Nephron progenitor cell (in vitro differentiated cells): ENCODE measurements at regions not wholly inside any gene's neighbourhood (a gene's known extent, or its start where the extent isn't known, plus 50 kb on each side); places are given as distances from the start of the nearest gene placed in this dataset.

Source experiments
- DNase-seq: peaks from one replicate; pipeline ENCODE4 v3.0.0; 2021
- H3K27ac Mint-ChIP-seq: 2 replicates; pipeline ENCODE4 v1.8.0; 2021; ENCODE audit warnings: mild to moderate bottlenecking, moderate library complexity, mixed read lengths
- H3K27me3 Mint-ChIP-seq: 2 replicates; pipeline ENCODE4 v1.8.0; 2021; ENCODE audit warnings: mild to moderate bottlenecking, low read depth, mixed read lengths; ENCODE audit not compliant: poor library complexity
- H3K36me3 Mint-ChIP-seq: 2 replicates; pipeline ENCODE4 v1.8.0; 2021; ENCODE audit warnings: low read depth, mixed read lengths
- H3K4me1 Mint-ChIP-seq: 2 replicates; pipeline ENCODE4 v1.8.0; 2021; ENCODE audit warnings: mixed read lengths
- H3K4me3 Mint-ChIP-seq: 2 replicates; pipeline ENCODE4 v1.8.0; 2021; ENCODE audit warnings: mild to moderate bottlenecking, moderate library complexity, mixed read lengths
- H3K9me3 Mint-ChIP-seq: 2 replicates; pipeline ENCODE4 v1.8.0; 2021; ENCODE audit warnings: mild to moderate bottlenecking, moderate library complexity, mixed read lengths
- TF ChIP-seq, protein P1 (sequence below): fragments of 200-600 bp; sonication (generic); IDR thresholded peaks from 2 replicates; pipeline ENCODE4 v1.5.0; 2021; ENCODE audit warnings: antibody characterized with exemption

DNA sequence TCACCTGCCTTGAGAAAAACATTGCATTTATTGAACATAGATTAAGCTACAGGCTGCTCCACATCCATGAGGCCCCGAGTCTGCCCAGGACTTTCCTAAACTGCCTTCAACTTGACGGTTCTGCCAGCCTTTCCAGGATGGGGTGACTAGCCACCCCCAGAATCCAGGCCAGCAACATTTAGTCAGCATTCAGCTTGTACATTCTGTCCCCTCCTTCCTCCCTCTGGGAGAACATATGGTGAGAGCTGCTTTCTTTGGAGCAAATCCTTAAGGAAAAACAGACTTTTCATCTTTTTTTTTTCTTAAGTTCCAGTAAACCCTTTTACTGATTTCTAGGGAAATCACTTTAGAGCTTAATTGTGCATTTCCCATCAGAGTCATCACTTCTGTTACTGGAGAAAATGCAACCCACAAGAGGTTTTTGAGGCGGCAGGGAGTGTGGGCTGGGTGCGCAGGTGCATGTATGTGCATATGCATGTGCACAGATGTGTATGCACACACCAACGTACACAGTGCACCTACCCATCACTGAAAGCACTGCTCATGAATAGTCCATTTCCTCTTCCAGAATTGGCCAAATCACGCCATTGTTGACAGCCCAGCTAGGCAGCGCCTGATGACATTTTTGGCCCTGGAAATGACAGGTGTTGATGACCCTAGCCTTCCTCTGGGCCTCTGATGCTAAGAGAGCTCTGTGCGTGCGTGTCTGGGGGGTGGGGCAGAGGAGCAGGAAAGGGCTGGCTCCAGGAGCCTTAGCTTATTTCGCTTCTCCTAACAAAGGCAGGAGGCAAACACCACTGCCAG, 145.6 kb downstream of the HSD17B3 start:
- peaks cover 11% of the 10 kb centered on the region for H3K27me3 Mint-ChIP-seq
- TF ChIP-seq, protein P1, sequence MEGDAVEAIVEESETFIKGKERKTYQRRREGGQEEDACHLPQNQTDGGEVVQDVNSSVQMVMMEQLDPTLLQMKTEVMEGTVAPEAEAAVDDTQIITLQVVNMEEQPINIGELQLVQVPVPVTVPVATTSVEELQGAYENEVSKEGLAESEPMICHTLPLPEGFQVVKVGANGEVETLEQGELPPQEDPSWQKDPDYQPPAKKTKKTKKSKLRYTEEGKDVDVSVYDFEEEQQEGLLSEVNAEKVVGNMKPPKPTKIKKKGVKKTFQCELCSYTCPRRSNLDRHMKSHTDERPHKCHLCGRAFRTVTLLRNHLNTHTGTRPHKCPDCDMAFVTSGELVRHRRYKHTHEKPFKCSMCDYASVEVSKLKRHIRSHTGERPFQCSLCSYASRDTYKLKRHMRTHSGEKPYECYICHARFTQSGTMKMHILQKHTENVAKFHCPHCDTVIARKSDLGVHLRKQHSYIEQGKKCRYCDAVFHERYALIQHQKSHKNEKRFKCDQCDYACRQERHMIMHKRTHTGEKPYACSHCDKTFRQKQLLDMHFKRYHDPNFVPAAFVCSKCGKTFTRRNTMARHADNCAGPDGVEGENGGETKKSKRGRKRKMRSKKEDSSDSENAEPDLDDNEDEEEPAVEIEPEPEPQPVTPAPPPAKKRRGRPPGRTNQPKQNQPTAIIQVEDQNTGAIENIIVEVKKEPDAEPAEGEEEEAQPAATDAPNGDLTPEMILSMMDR: no peak
- H3K36me3 Mint-ChIP-seq: no peaks in the 10 kb centered on the region
- peaks cover 22% of the 10 kb centered on the region for H3K4me1 Mint-ChIP-seq
- H3K27ac Mint-ChIP-seq: peak overlapping the region; percentile 76
- DNase-seq: no peak
- H3K4me3 Mint-ChIP-seq: no peak overlapping the region
- H3K9me3 Mint-ChIP-seq: peaks cover 4% of the 10 kb centered on the region

DNA sequence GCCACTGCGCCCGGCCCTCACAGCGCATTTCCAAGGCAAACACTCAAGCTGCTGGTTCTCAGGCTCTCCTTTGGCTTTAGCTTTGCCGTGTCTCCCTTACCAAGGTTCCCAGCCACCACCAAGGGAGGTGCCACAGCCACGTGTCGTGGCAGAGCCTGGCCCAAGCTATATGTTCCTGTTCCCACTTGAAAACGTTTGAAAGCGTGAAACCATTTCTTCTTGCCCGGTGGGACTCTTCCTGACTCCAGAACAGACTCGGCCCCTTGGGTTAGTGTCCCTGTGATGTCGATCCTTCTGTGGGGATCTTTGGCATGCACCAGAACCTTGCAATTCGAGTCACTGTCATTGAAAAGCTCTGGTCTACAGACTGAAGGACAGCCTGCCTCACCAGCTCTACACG, 147.9 kb downstream of the HSD17B3 start:
- no peak for DNase-seq
- peaks cover 33% of the 10 kb centered on the region for H3K4me1 Mint-ChIP-seq
- H3K27me3 Mint-ChIP-seq: peaks cover 8% of the 10 kb centered on the region
- no peak overlapping the region for H3K27ac Mint-ChIP-seq
- H3K9me3 Mint-ChIP-seq: no peaks in the 10 kb centered on the region
- no peak overlapping the region for H3K4me3 Mint-ChIP-seq
- TF ChIP-seq, protein P1: no peak
- H3K36me3 Mint-ChIP-seq: no peaks in the 10 kb centered on the region

DNA sequence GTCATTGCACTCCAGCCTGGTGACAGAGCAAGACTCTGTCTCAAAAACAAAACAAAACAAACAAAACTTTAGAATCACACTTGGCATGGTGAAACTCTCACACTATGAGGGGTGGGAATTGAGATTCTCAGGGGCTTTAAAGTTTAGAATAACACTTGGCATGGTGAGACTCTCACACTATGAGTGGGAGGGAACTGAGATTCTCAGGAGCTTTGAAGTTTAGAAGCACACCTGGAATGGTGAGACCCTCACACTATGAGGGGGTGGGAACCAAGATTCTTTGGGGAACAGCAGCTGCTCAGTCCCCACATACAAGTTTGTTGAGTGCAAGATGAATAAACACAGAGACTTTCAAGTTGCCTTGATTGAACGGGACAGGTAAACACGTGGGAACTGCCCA, 149.4 kb downstream of the HSD17B3 start:
- TF ChIP-seq, protein P1: no peak
- no peak for DNase-seq
- no peak overlapping the region for H3K4me3 Mint-ChIP-seq
- peaks cover 28% of the 10 kb centered on the region for H3K4me1 Mint-ChIP-seq
- no peaks in the 10 kb centered on the region for H3K36me3 Mint-ChIP-seq
- no peaks in the 10 kb centered on the region for H3K9me3 Mint-ChIP-seq
- H3K27me3 Mint-ChIP-seq: peaks cover 4% of the 10 kb centered on the region
- no peak overlapping the region for H3K27ac Mint-ChIP-seq

DNA sequence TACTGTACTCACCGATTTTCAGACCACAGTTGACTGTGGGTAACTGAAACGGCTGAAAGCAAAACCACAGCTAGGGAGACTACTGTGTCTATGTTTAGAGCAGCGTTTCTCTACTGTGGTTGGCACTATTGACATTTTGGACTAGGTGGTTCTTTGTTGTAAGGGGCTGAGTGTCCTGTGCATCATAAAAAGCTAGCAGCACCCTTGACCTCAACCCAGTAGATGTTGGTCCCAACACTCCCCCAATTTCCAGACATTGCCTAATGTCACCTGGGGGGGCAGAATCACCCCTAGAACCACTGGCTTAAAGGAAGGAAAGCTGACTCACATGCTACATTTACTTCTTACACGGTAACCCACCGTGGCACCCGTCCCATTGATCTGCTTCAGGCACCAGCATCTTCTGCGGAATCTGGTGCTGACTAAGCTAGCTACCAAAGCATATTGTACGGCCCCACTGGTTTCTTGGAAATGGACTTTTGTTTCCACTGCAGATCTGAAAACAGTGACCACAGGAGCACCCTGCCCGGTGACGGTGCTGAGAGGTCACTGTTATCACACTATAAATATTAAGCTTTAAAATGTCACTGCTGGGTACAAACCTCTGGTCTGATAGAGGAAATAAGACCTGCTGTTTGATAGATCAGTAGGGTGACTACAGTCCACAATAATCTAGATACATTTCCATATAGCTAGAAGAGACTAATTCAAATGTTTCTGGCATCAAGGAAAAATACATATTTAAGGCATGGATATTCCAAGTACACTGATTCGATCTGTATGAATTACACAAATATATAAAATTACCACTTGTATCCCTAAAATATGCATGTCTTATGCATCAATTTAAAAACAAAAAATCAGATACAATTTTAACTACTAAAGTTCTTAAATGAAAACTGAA, 151.4 kb downstream of the HSD17B3 start:
- TF ChIP-seq, protein P1: no peak
- Mint-ChIP-seq H3K4me1 (peaks cover 13% of the 10 kb centered on the region), H3K27ac (no peak overlapping the region), H3K27me3 (peaks cover 3% of the 10 kb centered on the region), H3K9me3 (peaks cover 15% of the 10 kb centered on the region), H3K4me3 (no peak overlapping the region), H3K36me3 (peaks cover 9% of the 10 kb centered on the region)
- DNase-seq: no peak

DNA sequence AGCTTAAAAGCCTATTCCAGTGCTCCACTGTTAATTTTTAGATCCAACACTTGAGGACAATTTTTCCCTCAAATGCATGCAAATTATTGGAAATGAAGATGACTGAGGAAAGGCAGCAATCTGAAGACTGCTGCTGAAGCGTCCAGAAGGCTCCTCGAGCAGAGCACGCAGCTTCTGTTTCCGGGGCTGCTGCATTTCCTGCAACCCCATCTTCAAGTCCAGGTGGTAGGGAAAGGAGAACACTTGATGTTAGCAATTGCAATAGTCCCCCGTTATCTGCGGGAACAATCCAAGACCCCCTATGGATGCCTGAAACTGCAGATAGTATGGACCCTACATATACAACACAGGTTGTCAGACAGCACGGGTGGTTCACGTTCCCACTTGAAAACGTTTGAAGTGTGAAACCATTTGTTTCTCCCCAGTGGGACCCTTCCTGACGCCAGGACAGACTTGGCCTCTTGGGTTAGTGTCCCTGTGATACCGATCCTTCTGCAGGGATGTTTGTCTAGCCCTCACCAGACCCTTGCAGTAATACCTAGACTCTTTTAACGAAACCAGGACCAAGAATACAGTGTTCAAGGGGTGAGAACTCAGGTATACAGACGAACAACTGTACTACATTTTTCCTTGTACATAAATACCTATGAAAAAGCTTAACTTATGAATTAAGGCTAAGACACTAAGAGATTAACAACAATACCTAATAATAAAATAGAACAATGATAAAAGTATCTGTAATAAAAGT, 152.3 kb downstream of the HSD17B3 start:
- peaks cover 13% of the 10 kb centered on the region for H3K4me1 Mint-ChIP-seq
- H3K27ac Mint-ChIP-seq: no peak overlapping the region
- TF ChIP-seq, protein P1: no peak
- H3K27me3 Mint-ChIP-seq: peaks cover 3% of the 10 kb centered on the region
- no peak for DNase-seq
- peaks cover 15% of the 10 kb centered on the region for H3K9me3 Mint-ChIP-seq
- peaks cover 9% of the 10 kb centered on the region for H3K36me3 Mint-ChIP-seq
- no peak overlapping the region for H3K4me3 Mint-ChIP-seq
